GM21515 (cell line): ENCODE measurements at regions not wholly inside any gene's neighbourhood (a gene's known extent, or its start where the extent isn't known, plus 50 kb on each side); places are given as distances from the start of the nearest gene placed in this dataset.
"Not testable (repeated sequence)": the region's sequence is repeated elsewhere in the genome, so short reads cannot be mapped to it uniquely, and the experiment has no call there.

ENCODE experiments used
- ATAC-seq: cut with Tn5 transposase; IDR thresholded peaks from one replicate; pipeline ENCODE4 v1.9.1; 2021; ENCODE audit not compliant: unreplicated experiment

DNA sequence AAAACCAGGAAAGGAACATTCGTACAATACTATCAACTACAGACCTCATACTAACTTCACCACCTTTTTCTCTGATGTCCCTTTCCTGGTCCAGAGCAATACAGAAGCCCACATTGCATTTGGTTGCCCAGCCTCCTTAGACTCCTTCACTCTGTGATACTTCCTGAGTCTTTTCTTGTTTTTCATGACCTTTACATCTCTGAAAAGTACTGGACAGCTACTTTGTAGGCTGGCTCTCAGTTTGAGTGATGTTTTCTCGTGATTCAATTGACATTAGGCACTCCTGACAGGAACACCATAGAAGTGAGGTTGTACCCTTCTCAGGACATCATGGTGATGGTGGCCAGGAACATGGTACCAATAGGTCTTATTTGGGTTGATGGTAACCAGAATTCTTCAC lies 185.9 kb upstream of the SLC39A10 start:
- peak; percentile 23 for ATAC-seq

DNA sequence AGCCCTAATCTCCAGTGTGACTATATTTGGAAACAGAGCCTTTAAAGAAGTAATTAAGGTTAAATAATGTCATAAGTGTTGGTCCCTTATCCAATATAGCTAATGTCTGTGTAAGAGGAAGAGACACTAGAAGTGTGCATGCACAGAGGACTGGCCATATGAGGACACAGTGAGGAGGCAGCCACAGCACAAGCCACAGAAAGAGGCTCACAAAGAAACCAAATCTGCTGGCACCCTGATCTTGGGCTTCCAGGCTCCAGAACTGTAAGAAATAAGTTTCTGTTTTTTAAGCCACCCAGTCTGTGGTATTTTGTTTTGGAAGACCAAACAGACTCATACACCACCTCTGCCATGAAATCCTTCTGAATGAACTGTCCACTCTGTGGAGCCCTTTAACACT lies 186.4 kb upstream of the SLC39A10 start:
- peak; percentile 32 for ATAC-seq

DNA sequence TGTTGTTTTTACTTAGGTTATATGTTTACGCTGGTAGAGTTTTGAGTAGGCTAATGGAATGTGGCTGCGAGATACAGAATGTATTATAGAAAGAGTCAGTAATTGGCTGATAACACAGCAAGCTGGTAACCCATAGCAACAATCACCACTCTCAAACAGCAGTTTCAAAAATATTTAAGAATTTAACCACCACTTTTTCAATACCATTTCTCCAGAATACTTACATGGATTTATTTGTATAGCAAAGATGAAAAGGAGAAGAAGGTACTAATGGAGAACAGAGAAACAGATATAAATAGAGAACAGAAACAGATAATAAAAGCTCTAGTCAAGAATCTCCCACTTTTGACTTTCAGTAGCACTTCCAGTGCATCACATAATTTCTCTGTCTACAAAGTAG lies 188.3 kb upstream of the SLC39A10 start:
- peak; percentile 88 for ATAC-seq

DNA sequence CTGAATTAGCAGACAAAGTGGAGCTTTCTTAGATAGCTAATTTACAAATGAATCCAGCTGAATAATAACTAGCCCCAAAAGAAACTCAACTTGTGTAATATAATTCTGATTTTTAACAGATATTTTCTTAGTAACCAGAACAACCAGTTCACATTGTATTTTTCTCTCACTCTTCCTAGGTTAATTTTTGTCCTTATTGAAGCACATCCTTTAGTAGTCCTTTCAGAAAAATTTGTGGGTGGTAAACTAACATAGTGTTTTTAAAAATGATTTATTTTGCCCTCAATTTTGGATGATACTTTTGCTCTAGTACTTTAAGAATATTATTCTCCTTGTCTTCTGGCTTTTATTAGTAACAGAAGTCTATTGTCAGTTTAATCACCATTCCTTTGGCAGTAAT lies 190.6 kb upstream of the SLC39A10 start:
- ATAC-seq: no peak

DNA sequence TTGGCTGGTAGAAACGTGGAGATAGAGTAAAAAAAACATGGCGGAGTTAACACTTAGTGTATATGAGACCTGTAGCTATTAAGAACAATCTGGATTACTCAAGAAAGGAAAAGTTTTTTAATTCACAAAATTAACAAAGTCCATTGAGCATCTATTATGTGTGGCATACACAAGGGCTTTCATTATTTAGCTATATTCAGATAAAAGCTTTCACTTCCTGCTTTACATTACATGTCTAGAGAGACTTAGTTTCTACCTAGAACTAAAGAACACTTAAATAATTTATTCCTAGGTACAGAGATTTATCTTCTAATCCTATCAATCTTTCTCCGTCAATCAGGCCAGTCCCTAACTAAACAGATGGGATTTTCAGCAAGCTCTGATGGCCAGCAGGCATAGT lies 196.0 kb upstream of the SLC39A10 start:
- ATAC-seq: no peak

DNA sequence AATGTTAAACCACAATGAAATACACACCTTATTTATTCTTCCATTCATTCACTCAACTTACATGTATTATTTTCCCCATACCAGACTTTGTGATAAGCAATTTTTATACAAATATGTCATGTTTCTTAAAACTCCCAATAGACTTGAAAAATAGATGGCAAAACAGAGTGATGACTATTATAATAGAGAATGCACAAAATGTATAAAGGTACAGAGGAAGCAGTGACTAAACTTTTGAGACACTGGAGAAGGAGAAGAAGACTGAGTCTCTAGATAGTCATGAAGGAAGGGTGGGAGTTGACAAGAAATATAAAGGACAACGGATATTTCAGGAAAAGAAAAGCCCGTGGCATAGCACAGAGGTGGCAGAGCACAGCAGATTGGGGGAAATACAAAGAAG lies 198.1 kb upstream of the SLC39A10 start:
- ATAC-seq: no peak

DNA sequence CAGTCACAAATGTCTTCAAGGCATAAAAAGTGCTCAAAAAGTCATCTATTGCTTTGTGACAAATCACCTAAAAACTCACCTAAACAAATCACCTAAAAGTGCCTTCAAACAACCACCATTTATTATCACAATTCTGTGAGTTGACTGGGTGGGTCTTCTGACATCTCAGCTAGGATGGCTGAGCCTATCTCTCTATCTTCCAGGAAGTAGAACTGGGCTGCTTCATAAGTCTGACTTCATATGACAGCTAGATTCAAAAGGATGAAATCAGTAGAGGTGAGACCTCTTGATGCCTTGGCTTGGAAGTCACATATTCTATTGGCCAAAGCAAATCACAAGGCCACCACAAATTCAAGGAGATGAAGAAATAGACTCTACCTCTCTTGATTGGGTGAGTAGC lies 199.2 kb upstream of the SLC39A10 start:
- ATAC-seq: no peak

DNA sequence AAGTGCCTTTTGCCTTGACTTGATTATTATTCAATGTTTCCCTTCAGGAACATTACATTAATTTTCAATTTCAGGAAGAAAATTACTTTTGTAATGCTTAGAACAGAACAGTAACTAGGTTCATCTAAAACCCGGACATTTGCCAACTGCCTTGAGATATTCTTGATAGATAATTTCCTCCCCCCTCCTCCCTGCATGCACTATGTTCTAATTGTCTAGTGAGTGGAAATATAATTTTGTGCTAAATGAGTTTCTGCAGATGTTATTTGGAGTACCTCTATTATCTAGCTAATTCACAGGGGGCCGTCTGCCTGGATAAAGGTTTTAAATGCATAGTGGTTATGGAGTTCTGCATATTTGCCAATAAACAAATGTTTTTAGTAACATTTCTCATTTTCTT lies 200.3 kb upstream of the SLC39A10 start:
- no peak for ATAC-seq

DNA sequence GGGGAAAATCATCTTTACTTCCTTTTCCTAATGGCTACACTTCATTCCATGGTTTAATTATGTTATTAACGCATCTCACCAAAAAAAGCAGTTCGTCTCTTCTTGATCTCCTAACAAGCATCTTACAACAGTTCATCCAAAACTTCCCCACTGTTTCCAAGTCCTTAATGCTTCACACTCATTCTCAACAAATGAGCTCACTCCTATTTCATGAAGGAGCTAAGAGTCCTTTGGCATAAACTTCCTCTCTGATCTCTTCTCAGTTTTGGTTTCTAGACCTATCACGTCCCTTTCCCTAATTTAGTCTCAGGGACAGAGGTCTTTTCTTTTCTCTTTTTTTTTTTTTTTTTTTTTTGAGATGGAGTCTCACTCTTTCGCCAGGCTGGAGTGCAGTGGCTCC lies 205.9 kb upstream of the SLC39A10 start:
- ATAC-seq: no peak

DNA sequence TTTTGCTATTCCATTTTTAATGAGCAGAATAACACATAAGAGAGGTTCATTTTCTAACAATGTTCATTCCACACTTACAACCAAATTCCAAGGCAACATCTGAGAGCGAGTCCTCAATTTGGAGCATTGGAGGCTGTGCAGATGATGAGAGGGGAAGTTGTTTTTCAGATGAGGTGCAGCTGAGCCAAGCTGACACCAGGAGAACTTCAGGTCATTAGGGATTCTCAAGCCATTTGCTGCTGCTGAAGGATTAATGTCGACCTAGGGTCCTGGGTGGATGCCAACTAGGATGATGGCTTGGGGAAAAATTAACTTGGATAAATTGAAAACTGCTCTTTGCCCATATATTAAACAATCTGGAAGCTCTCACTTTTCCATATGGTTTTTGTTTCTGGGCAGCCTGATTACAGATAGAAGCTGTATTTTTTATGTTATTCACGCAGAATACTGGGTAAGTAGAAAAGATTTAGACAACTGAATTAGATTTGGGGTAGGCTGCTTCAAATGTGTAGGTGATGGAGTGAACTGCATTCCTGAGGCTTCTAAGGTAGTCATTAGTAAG lies 206.4 kb upstream of the SLC39A10 start:
- no peak for ATAC-seq

DNA sequence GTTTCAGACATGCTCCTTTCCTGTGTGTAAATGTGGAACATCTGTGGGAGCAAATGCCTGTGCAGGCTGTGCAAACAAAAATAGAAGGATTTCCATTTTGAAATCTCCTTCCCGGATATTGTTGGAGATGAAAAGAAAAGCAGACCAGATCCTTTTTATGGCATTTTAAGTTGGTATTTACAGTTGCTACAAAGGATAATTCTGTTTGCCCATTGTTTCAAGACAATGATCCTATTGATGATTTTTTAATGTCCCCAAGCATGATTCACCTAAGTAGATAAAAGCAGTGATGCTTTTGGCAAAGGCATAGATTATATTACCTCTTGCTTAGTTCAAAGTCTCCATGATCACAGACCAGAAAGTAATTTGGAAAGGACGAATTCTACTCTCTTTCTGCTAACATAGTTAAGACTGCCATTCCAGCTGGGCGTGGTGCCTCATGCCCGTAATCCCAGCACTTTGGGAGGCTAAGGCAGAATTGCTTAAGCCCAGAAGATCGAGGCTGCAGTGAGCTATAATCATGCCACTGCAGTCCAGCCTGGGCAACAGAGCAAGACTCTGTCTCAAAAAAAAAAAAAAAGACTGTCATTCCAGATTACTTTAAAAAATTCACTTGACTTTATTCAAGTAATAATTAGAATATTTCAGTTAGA lies 209.6 kb upstream of the SLC39A10 start:
- ATAC-seq: no peak

DNA sequence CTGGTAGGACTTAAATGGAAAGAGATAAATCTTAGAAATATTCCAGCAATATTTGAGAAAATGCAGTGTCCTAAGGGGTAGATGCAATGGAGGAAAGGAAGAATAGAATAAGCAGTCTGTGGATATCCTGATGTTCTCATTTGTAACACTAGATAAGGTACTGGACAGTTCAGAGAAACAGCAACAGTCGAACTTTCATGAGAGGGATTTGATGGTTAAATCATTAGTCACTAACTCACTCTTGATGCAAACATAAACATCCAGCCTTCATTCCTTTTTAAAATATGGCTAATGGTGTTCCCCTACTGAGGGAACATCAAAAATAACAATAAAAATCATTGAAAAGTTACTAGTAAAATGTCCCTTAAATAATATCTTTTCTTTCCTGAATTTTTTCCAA lies 211.4 kb upstream of the SLC39A10 start:
- no peak for ATAC-seq

DNA sequence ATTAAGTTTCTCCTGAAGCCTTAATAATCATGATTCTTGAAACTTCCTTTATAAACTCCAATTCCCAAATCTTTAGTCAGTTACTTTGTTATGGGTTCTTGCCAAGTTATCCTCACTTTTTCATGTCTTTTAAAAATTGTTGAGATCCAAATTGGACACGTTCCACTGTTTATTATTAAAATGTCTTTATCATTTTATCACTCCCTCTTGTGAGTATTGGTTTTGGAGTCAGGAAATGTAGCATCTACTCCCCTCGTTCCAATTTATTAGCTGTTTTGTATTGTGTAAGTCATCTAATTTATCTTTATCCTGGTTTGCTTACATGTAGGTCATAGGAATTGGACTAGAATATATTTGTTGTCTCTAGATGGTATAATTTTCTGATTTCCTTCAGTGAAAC lies 213.1 kb upstream of the SLC39A10 start:
- no peak for ATAC-seq

DNA sequence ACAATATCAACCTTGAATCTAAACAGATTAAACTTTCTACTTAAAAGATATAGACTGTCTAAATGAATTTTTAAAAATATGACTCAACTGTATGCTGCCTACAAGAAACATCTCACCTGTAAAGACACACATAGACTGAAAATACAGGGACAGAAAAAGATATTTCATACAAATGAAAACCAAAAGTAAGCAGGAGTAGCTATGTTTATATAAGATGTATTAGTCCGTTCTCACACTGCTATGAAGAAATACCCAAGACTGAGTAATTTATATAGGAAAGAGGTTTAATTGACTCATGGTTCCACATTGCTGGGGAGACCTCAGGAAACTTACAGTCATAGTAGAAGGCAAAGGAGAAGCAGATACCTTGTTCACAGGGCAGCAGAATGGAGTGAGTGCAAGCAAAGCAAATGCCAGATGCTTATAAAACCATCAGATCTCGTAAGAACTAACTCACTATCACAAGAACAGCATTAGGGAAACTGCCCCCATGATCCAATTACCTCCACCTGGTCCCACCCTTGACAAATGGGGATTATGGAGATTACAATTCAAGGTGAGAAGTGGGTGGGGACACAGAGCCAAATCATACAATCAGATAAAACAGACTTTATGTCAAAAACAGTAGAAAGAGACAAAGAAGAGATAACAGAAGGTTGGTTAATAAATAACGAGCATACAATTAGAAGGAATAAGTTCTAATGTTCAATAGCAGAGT lies 214.4 kb upstream of the SLC39A10 start:
- ATAC-seq: no peak

DNA sequence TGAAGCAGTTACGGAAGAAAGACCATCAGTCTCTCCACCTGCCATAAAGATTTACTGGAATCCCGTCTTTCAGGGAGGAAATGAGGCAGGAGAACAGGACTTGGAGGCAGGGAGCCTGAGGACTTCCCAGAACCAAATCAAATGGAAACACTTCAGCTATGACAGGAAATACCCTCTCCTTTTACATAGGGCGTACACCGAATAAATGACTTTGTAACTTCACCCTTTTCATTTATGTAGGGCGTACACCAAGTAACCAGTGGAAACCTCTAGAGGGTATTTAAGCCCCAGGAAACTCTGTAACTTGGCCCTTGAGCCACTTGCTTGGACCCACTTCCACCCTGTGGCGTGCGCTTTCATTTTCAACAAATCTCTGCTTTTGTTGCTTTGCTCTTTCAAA lies 218.3 kb upstream of the SLC39A10 start:
- no peak for ATAC-seq

DNA sequence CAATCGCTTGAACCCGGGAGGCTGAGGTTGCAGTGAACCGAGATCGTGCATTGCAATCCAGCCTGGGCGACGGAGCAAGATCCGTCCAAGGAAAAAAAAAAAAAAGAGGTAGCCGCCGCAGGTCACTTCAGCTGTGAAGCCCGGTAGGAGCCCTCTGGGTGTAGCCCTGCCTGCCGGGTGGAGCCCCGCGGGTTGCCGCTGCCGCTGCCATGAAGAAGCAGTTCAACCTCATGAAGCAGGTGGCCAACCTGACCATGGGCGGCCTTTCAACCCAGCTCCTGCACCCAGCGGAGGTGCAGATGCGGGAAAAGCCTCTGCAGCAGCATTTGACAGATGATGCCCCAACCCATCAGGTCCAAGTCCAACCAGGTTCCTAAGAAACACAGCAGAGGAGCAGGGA lies 219.5 kb upstream of the SLC39A10 start:
- ATAC-seq: no peak

DNA sequence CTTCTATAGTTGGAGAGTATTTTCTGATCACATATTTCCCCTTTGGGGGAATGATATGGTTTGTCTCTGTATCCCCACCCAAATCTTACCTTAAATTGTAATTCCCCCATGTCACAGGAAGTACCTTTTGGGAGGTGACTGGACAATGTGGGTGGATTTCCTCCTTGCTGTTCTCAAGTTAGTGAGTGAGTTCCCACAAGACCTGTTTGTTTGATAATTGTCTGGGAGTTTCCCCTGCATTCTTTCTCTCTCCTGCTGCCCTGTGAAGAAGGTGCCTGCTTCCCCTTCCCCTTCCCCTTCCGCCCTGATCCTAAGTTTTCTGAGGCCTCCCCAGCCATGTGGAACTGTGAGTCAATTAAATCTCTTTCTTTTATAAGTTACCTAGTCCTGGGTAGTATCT lies 222.7 kb upstream of the SLC39A10 start:
- ATAC-seq: no peak

DNA sequence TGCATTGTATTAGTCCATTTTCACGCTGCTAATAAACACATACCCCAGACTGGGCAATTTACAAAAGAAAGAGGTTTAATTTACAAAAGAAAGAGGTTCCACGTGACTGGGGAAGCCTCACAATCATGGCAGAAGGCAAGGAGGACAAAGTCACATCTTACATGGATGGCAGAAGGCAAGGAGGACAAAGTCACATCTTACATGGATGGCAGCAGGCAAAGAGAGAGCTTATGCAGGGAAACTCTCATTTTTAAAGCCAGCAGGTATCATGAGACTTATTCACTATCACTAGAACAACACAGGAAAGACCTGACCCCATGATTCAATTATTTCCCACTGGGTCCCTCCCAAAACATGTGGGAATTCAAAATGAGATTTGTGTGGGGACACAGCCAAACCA lies 223.3 kb upstream of the SLC39A10 start:
- not testable (repeated sequence) for ATAC-seq

DNA sequence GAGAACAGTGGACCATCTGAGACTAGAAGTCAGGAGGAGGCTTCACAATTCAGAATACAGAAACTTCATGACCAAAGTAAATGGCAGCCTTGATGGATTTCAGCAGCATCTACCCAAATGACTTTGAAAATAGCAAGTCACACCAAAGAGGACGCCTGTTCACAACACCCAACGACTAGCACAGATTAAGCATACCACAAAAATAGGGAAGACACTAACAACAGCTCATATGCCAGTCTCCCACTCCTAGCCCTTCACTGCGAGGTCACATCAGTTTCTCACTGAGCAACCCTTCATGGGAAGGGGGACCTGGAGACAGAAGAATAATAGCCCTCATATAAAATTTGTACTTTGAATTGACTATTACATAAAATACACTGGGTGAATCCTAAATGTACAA lies 228.4 kb upstream of the SLC39A10 start:
- ATAC-seq: no peak

DNA sequence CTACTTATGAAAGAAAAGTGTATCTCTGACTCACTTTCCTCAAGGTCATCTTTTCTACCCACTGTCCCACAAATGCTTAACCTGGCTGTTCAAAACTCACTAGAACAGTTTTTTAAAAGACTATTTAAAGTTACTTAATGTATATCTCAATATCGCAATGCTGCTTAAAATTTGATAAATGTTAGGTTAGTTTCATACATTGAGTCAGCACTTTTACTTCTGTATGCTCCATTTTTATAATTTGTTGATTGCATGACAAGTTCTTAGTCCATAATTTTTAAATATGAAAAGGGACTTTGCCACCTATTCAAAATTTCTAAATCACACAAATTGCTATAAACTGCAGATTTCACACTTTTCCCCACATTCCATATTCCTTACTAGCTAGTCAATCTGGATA lies 231.7 kb upstream of the SLC39A10 start:
- no peak for ATAC-seq

DNA sequence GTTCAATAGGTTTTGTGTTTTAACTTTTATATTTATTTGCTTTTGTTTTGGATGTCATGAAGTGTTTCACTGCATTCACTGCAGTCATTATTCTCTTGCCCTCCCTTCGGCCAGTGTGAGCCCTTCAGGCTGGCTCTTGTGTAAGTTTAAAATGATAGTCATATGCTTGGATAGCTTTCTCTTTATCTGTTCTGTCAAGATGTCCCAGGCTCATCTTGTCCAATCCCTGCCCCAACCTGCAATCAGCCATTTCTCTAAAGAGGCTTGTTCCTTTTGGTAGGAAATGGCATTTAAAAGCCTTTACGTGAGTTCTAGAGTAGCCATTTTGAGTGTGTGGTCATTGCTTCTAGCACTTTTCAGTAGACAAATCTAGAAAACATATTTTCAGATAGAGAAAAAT lies 238.0 kb upstream of the SLC39A10 start:
- ATAC-seq: no peak

DNA sequence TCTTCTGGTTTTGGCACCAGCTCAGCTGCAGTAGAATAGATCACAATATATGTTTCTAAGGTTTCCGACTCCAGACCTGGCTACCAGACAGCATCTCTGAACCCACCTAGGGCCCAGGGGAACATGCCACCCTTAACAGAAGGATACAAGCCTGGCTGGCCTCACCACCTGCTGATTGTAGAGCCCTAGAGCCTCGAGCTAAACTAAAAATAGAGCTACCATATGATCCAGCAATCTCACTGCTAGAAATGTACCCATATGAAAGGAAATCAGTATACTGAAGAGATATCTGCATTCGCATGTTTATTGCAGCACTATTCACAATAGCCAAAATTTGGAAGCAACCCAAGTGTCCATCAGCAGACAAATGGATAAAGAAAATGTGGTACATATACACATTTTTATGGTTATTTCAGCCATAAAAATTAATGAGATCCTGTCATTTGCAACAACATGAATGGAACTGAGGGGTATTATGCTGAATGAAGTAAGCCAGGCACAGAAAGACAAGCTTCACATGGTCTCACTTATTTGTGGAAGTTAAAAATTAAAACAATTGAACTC lies 242.4 kb upstream of the SLC39A10 start:
- no peak for ATAC-seq
